BE2C (cell line): ENCODE measurements at regions not wholly inside any gene's neighbourhood (a gene's known extent, or its start where the extent isn't known, plus 50 kb on each side); places are given as distances from the start of the nearest gene placed in this dataset.

Experiments used
- DNase-seq: peaks from one replicate; pipeline ENCODE4 v3.0.0-alpha.2; 2020
- H3K27me3 ChIP-seq: fragments of 250-450 bp; sonication (Bioruptor Pico); 2 replicates; pipeline ENCODE4 v1.5.1; 2020; ENCODE audit warnings: mild to moderate bottlenecking
- H3K36me3 ChIP-seq: fragments of 250-450 bp; sonication (Bioruptor Pico); 2 replicates; pipeline ENCODE4 v1.5.1; 2020; ENCODE audit warnings: mild to moderate bottlenecking
- H3K4me1 ChIP-seq: fragments of 250-450 bp; sonication (Bioruptor Pico); 2 replicates; pipeline ENCODE4 v1.5.1; 2020
- H3K4me3 ChIP-seq: 2 replicates; pipeline ENCODE4 v1.5.1; 2011; ENCODE audit warnings: low read depth, low read length
- H3K9me3 ChIP-seq: fragments of 250-450 bp; sonication (Bioruptor Pico); 2 replicates; pipeline ENCODE4 v1.5.1; 2020
- CTCF ChIP-seq: IDR thresholded peaks from 2 replicates; pipeline ENCODE4 v1.5.1; 2012; ENCODE audit warnings: mild to moderate bottlenecking, low read depth, low read length

DNA sequence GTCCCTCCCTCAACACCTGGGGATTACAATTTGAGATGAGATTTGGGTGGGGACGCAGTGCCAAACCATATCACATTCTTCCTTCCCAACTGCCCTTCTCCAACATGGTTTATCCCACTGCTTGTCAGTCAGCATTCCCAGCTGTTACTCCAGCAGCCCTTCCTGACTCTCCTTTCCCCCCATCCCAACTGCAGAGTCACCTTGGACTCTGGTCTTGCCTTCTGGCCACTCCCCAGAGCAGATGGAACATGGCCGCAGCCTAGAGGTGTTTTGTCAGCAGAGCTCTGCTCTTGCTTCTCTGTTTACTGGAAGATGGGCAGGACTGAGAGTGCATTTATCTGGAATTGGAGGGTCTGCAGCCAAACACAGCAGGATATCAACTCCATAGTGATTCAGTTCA, 51.2 kb upstream of the MEX3C start:
- Histone ChIP-seq H3K9me3 (no peaks in the 10 kb centered on the region), H3K4me3 (no peak overlapping the region), H3K36me3 (no peaks in the 10 kb centered on the region), H3K27me3 (no peaks in the 10 kb centered on the region), H3K4me1 (no peaks in the 10 kb centered on the region)
- TF ChIP-seq CTCF, result no peak
- DNase-seq, result no peak

DNA sequence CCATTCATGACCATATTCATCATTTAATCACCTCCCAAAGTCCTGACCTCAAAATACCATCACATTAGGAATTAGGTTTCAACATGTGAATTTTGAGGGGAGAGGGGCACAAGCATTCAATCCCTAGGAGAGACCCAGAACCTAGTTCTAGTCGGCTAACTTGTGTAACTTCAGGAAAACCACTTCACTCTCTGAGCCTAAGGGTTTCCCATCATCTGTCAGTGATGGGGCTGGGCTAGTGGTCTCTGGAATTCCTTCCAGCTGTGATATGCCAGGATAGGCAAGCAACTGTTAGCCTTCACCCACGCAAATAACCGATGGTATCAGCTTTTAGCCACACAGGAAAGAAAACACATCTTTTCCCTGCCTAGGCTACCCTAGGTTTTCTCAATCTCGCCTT, 52.5 kb upstream of the MEX3C start:
- no peaks in the 10 kb centered on the region for H3K4me1 ChIP-seq
- no peaks in the 10 kb centered on the region for H3K36me3 ChIP-seq
- H3K27me3 ChIP-seq, result no peaks in the 10 kb centered on the region
- no peaks in the 10 kb centered on the region for H3K9me3 ChIP-seq
- no peak for DNase-seq
- no peak overlapping the region for H3K4me3 ChIP-seq
- TF ChIP-seq CTCF, result no peak

- no peaks in the 10 kb centered on the region for H3K4me1 ChIP-seq
- no peaks in the 10 kb centered on the region for H3K9me3 ChIP-seq
- H3K4me3 ChIP-seq, result no peak overlapping the region
- no peak for DNase-seq
- no peaks in the 10 kb centered on the region for H3K27me3 ChIP-seq
- no peak for TF ChIP-seq CTCF
- no peaks in the 10 kb centered on the region for H3K36me3 ChIP-seq
These were observed 53.1 kb upstream of the MEX3C start for GRCh38 chr18:51250458-51251024.

GRCh38 chr18:51251625-51252024, 54.1 kb upstream of the MEX3C start:
- no peak for DNase-seq

GRCh38 chr18:51253476-51253875, 56.0 kb upstream of the MEX3C start:
- TF ChIP-seq CTCF, result no peak
- no peak overlapping the region for H3K4me3 ChIP-seq
- no peaks in the 10 kb centered on the region for H3K9me3 ChIP-seq
- H3K36me3 ChIP-seq, result no peaks in the 10 kb centered on the region
- H3K4me1 ChIP-seq, result no peaks in the 10 kb centered on the region
- no peaks in the 10 kb centered on the region for H3K27me3 ChIP-seq
- DNase-seq, result no peak

More at GRCh38 chr18:51251625-51252024, 54.1 kb upstream of the MEX3C start:
- no peaks in the 10 kb centered on the region for H3K9me3 ChIP-seq
- H3K36me3 ChIP-seq, result no peaks in the 10 kb centered on the region
- H3K4me1 ChIP-seq, result no peaks in the 10 kb centered on the region
- no peak overlapping the region for H3K4me3 ChIP-seq
- no peaks in the 10 kb centered on the region for H3K27me3 ChIP-seq
- no peak for TF ChIP-seq CTCF

GRCh38 chr18:51255693-51256092, 58.2 kb upstream of the MEX3C start:
- H3K27me3 ChIP-seq, result no peaks in the 10 kb centered on the region
- no peak for DNase-seq

More at GRCh38 chr18:51255693-51256092, 58.2 kb upstream of the MEX3C start:
- Histone ChIP-seq H3K4me3 (no peak overlapping the region), H3K9me3 (no peaks in the 10 kb centered on the region), H3K4me1 (no peaks in the 10 kb centered on the region), H3K36me3 (no peaks in the 10 kb centered on the region)
- TF ChIP-seq CTCF, result no peak
